ENCODE measurements at regions not wholly inside any gene's neighbourhood (a gene's known extent, or its start where the extent isn't known, plus 50 kb on each side); places are given as distances from the start of the nearest gene placed in this dataset.

DNA sequence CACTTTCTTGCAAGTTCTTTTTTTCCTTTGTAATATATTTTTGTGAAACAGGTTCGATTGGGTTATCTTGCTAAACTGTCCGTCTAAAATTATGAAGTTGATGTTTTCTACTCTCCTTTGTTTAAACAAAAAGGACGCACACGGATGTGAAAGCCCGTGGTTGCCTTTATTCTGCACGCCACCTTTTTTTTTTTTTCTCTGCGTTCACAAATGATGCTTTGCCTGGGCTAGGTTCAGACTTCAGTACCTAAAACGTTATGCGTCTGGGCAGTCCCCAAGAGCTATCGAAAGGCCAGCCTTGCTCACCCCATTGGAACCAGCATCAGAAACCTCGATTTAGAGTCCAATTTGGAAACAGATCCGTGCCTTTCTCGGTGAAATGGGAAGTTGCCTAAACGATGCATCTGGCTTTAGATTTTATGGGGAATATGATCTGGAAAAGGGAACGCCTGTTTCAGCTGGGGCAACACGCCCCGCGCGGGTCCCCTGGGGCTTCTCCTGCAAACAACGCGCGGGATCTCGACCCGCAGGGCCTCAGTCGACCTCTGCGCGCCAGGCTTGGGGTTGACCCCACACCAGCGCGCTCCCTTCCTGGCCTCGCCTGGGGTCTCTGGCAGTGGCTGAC is 113.9 kb downstream of the KCNRG start:
- H3K4me1 Mint-ChIP-seq: peaks cover 70% of the 10 kb centered on the region
- H3K9me3 Mint-ChIP-seq: no peaks in the 10 kb centered on the region
- no peak overlapping the region for H3K27ac Mint-ChIP-seq
- H3K4me3 Mint-ChIP-seq: peak overlapping the region; percentile 76
- H3K36me3 Mint-ChIP-seq (ENCODE audit: low read depth): no peaks in the 10 kb centered on the region
- peak; percentile 44 for DNase-seq
- TF ChIP-seq, protein P1, sequence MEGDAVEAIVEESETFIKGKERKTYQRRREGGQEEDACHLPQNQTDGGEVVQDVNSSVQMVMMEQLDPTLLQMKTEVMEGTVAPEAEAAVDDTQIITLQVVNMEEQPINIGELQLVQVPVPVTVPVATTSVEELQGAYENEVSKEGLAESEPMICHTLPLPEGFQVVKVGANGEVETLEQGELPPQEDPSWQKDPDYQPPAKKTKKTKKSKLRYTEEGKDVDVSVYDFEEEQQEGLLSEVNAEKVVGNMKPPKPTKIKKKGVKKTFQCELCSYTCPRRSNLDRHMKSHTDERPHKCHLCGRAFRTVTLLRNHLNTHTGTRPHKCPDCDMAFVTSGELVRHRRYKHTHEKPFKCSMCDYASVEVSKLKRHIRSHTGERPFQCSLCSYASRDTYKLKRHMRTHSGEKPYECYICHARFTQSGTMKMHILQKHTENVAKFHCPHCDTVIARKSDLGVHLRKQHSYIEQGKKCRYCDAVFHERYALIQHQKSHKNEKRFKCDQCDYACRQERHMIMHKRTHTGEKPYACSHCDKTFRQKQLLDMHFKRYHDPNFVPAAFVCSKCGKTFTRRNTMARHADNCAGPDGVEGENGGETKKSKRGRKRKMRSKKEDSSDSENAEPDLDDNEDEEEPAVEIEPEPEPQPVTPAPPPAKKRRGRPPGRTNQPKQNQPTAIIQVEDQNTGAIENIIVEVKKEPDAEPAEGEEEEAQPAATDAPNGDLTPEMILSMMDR (IDR thresholded peaks at IDR 0.05): no peak
- H3K27me3 Mint-ChIP-seq (ENCODE audit: low read depth, poor library complexity): peaks cover 83% of the 10 kb centered on the region

DNA sequence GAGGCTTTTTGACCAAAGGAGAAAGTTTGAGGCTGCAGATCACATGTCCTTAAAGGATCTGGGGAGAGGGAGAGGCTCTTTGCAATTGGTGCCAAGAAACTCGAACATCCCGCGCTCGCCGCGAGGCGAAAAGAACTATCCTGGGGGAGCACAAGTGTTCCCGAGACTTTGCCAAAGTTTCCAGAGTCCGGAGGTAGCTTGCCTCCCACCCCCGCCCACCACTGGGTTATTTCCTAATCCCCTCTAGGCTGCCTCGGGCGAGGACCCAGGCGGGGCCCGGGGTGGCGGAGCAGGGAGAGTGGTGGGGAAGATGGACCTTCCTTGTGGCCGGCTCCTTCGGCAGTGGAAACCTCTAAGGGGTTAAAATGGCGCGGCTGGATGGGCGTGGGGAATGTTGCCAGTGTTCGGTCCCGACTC is 114.5 kb downstream of the KCNRG start:
- Mint-ChIP-seq H3K36me3 (ENCODE audit: low read depth) (no peaks in the 10 kb centered on the region), H3K27ac (no peak overlapping the region), H3K9me3 (no peaks in the 10 kb centered on the region), H3K27me3 (ENCODE audit: low read depth, poor library complexity) (peaks cover 88% of the 10 kb centered on the region), H3K4me1 (peaks cover 70% of the 10 kb centered on the region), H3K4me3 (peak overlapping the region; percentile 76)
- DNase-seq: peak; percentile 48
- TF ChIP-seq, protein P1 (IDR thresholded peaks at IDR 0.05): no peak

DNA sequence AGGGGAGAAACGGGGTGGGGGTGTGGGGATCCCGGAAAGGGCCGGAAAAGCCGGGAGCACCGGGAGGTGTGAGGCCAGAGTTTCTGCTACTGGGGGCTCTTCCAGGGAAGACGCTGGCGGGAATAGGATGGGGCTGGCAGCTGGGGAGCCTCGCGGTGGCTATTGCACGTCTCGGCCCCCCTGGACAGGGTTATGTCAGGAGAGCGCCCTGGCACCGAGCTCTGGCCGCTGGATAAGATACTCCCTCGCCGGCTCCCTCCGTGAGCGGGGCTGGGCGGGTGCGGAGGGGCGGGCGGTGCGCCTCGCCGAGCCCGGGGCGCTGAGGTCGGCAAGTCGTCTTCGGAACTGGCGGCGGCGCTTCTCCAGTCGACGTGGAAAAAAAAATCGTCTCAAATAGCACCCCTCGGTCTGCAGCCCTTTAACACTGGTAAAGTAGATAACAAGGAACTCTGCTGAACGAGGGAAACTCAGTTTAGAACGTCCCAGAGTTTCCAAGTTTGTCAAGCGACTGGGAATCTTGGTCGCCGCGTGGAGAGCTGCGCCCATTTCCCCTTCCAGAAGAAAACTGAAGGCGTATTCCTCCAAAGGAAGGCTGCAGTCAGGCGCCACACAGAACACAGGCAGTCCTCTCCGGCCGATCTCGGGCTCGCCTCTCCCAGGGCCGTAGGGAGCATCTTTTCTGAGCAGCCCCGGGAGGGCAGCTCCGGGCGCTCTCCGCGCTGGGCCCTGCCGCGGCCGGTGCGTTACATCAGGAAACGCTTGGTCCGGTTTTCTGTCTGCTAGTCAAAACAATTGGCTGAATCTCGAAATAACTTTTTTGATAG is 115.1 kb downstream of the KCNRG start:
- peak; percentile 58 for DNase-seq

DNA sequence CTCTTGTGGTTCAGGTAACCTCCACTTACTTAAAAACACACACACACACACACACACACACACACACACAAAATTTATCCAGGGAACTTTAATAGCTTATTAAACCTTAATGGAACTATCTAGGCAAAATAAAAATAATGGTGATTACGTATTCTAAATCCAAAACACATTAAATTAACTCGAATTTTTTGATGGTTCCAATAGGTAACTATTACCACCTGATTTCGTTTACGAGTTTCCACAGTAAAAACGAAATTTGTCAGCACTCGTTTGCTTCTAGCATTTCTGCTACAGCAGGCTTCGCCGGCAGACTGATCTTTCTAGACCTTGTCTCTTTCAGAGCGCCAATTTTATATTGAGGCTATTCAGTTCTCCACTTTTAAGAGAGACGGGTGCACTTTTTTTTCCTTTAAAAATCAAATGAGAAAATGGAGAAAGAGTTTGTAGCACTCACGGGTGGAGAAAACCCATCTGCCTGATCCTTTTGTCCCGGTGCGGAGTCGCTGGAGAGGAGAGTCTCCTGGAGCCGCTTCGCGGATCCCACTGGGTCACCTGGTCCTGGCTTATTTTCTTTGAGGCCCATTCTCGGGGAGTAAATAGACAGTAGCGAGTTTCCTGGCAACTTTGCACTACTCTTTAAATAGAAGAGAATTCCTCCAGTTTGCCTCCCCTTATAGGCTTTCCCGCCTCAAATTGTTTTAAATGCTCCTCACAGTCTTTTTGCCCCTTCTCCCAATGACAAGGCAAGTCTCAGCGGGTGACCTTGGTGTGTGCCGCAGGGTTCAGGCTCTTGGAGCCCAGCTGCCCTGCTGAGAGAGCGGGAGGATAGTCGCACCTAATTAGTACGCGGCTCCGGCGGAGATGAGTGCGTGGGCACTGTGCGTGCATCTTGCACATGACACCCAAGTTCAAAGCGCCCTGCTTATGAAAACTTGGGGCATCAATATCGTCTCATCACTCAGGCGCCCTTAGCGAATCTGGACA is 117.0 kb downstream of the KCNRG start:
- TF ChIP-seq, protein P1 (IDR thresholded peaks at IDR 0.05): no peak
- peak; percentile 15 for DNase-seq
- Mint-ChIP-seq H3K27me3 (ENCODE audit: low read depth, poor library complexity) (peaks cover 92% of the 10 kb centered on the region), H3K27ac (no peak overlapping the region), H3K4me1 (peaks cover 59% of the 10 kb centered on the region), H3K4me3 (peak overlapping the region; percentile 76), H3K9me3 (no peaks in the 10 kb centered on the region), H3K36me3 (ENCODE audit: low read depth) (no peaks in the 10 kb centered on the region)

More for the DNA sequence above, 115.1 kb downstream of the KCNRG start:
- H3K4me3 Mint-ChIP-seq: peak overlapping the region; percentile 76
- H3K27ac Mint-ChIP-seq: no peak overlapping the region
- TF ChIP-seq, protein P1 (IDR thresholded peaks at IDR 0.05): no peak
- no peaks in the 10 kb centered on the region for H3K9me3 Mint-ChIP-seq
- H3K4me1 Mint-ChIP-seq: peaks cover 70% of the 10 kb centered on the region
- peaks cover 94% of the 10 kb centered on the region for H3K27me3 Mint-ChIP-seq (ENCODE audit: low read depth, poor library complexity)
- no peaks in the 10 kb centered on the region for H3K36me3 Mint-ChIP-seq (ENCODE audit: low read depth)

DNA sequence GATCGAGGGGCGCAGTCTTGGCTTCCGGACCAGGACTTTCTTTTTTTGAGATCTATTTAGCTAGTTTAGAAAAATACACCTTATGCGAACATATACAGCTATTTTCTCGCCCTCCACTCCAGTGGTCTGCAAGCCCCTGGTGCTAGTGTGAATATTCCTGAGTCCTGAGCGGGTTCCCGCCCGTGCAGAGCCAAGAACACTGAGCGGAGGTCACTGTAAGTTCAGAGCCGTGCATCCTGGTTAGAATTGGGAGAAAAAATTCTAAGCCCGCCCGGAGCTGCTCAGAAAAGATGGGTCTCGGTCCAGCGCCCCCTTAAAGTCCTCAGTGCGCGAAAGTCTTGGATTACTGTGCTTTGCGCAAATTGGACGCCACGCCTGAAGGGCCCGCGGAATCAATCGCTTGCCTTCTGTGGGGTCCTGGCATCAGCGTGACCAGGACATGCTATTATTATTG is 117.7 kb downstream of the KCNRG start:
- Mint-ChIP-seq H3K4me1 (peaks cover 53% of the 10 kb centered on the region), H3K27ac (no peak overlapping the region), H3K27me3 (ENCODE audit: low read depth, poor library complexity) (peaks cover 87% of the 10 kb centered on the region), H3K9me3 (no peaks in the 10 kb centered on the region), H3K4me3 (peak overlapping the region; percentile 76), H3K36me3 (ENCODE audit: low read depth) (no peaks in the 10 kb centered on the region)
- TF ChIP-seq, protein P1 (IDR thresholded peaks at IDR 0.05): no peak
- DNase-seq: no peak

Measured in nephron progenitor cell (in vitro differentiated cells).